Nephron (organoid): ENCODE measurements at regions not wholly inside any gene's neighbourhood (a gene's known extent, or its start where the extent isn't known, plus 50 kb on each side); places are given as distances from the start of the nearest gene placed in this dataset.
"Not testable (repeated sequence)": the region's sequence is repeated elsewhere in the genome, so short reads cannot be mapped to it uniquely, and the experiment has no call there.

Experiments
- H3K27ac Mint-ChIP-seq, 3 experiments: 2 replicates each; pipeline ENCODE4 v1.8.0; 2020; ENCODE audit warnings: mixed read lengths in 3 of 3, mild to moderate bottlenecking in 2 of 3, moderate library complexity in 1 of 3
- H3K27me3 Mint-ChIP-seq: 2 replicates; pipeline ENCODE4 v1.8.0; 2021; ENCODE audit warnings: low read depth, mild to moderate bottlenecking, moderate library complexity, mixed read lengths
- H3K36me3 Mint-ChIP-seq: 2 replicates; pipeline ENCODE4 v1.8.0; 2020; ENCODE audit warnings: low read depth, mixed read lengths
- H3K4me1 Mint-ChIP-seq: 2 replicates; pipeline ENCODE4 v1.8.0; 2020; ENCODE audit warnings: mixed read lengths
- H3K4me3 Mint-ChIP-seq, 3 experiments: 2 replicates each; pipeline ENCODE4 v1.8.0; 2020; ENCODE audit warnings: mild to moderate bottlenecking in 3 of 3, mixed read lengths in 3 of 3, moderate library complexity in 2 of 3
- H3K9me3 Mint-ChIP-seq: 2 replicates; pipeline ENCODE4 v1.8.0; 2020; ENCODE audit warnings: mixed read lengths
- CTCF ChIP-seq, 3 experiments: fragments of 200-600 bp; sonication (generic); IDR thresholded peaks; one replicate each; pipeline ENCODE4 v1.5.0; 2021; ENCODE audit warnings: antibody characterized with exemption in 3 of 3; ENCODE audit not compliant: unreplicated experiment in 3 of 3

GRCh38 chr7:156334636-156335035, 305.9 kb upstream of the RNF32 start:
- no peak overlapping the region for H3K4me3 Mint-ChIP-seq
- H3K36me3 Mint-ChIP-seq, result no peaks in the 10 kb centered on the region
- no peaks in the 10 kb centered on the region for H3K4me1 Mint-ChIP-seq
- H3K9me3 Mint-ChIP-seq, result no peaks in the 10 kb centered on the region
- H3K27me3 Mint-ChIP-seq, result peaks cover 7% of the 10 kb centered on the region
- TF ChIP-seq CTCF (IDR thresholded peaks at IDR 0.05; ENCODE audit: unreplicated experiment in 3 of 3), result no peak
- no peak overlapping the region for H3K27ac Mint-ChIP-seq

GRCh38 chr7:156327916-156328315, 312.7 kb upstream of the RNF32 start:
- no peaks in the 10 kb centered on the region for H3K36me3 Mint-ChIP-seq
- no peak overlapping the region for H3K4me3 Mint-ChIP-seq
- H3K27ac Mint-ChIP-seq, result no peak overlapping the region
- H3K9me3 Mint-ChIP-seq, result no peaks in the 10 kb centered on the region
- peaks cover 19% of the 10 kb centered on the region for H3K27me3 Mint-ChIP-seq
- H3K4me1 Mint-ChIP-seq, result no peaks in the 10 kb centered on the region
- no peak for TF ChIP-seq CTCF (IDR thresholded peaks at IDR 0.05; ENCODE audit: unreplicated experiment in 3 of 3)

- no peaks in the 10 kb centered on the region for H3K4me1 Mint-ChIP-seq
- no peak overlapping the region for H3K4me3 Mint-ChIP-seq
- H3K27me3 Mint-ChIP-seq, result peaks cover 19% of the 10 kb centered on the region
- TF ChIP-seq CTCF (IDR thresholded peaks at IDR 0.05; ENCODE audit: unreplicated experiment in 3 of 3), result no peak
- H3K9me3 Mint-ChIP-seq, result no peaks in the 10 kb centered on the region
- no peaks in the 10 kb centered on the region for H3K36me3 Mint-ChIP-seq
- no peak overlapping the region for H3K27ac Mint-ChIP-seq
These were observed 313.1 kb upstream of the RNF32 start for GRCh38 chr7:156327474-156327873.

GRCh38 chr7:156324201-156324600, 316.4 kb upstream of the RNF32 start:
- TF ChIP-seq CTCF (IDR thresholded peaks at IDR 0.05; ENCODE audit: unreplicated experiment in 3 of 3), result no peak
- no peaks in the 10 kb centered on the region for H3K9me3 Mint-ChIP-seq
- no peak overlapping the region for H3K4me3 Mint-ChIP-seq
- peaks cover 10% of the 10 kb centered on the region for H3K27me3 Mint-ChIP-seq
- H3K27ac Mint-ChIP-seq, result no peak overlapping the region
- H3K4me1 Mint-ChIP-seq, result no peaks in the 10 kb centered on the region
- no peaks in the 10 kb centered on the region for H3K36me3 Mint-ChIP-seq

- H3K9me3 Mint-ChIP-seq, H3K36me3 Mint-ChIP-seq, H3K4me3 Mint-ChIP-seq, H3K4me1 Mint-ChIP-seq, H3K27ac Mint-ChIP-seq, H3K27me3 Mint-ChIP-seq: not testable (repeated sequence)
These were observed 319.1 kb upstream of the RNF32 start for GRCh38 chr7:156321430-156321829.

GRCh38 chr7:156318926-156319325, 321.6 kb upstream of the RNF32 start:
- Mint-ChIP-seq H3K36me3 (no peaks in the 10 kb centered on the region), H3K4me1 (no peaks in the 10 kb centered on the region), H3K27ac (no peak overlapping the region), H3K9me3 (peaks cover 2% of the 10 kb centered on the region), H3K4me3 (no peak overlapping the region), H3K27me3 (peaks cover 3% of the 10 kb centered on the region)
- TF ChIP-seq CTCF (IDR thresholded peaks at IDR 0.05; ENCODE audit: unreplicated experiment in 3 of 3), result no peak
